ENCODE measurements at regions not wholly inside any gene's neighbourhood (a gene's known extent, or its start where the extent isn't known, plus 50 kb on each side); places are given as distances from the start of the nearest gene placed in this dataset.

DNA sequence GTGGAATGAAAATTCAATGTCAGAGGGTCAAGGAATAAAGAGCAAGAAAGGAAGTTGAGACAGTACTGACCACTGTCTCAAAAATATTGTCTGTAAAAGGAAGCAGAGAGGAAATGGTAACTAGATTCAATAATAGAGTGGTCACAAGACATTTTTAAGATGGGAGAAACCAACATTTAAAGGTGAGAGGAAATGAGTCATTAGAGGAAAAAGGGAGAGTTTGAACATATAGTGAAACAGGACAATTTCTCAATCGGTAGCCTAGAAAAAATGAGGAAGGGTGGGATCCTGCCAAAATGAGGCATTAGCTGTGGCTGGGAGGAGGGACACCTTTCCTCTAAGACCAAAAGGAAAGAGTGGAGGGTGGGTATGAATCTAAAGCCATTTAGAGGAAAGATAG, 288.5 kb downstream of the SP3 start:
- TF ChIP-seq, protein P1, sequence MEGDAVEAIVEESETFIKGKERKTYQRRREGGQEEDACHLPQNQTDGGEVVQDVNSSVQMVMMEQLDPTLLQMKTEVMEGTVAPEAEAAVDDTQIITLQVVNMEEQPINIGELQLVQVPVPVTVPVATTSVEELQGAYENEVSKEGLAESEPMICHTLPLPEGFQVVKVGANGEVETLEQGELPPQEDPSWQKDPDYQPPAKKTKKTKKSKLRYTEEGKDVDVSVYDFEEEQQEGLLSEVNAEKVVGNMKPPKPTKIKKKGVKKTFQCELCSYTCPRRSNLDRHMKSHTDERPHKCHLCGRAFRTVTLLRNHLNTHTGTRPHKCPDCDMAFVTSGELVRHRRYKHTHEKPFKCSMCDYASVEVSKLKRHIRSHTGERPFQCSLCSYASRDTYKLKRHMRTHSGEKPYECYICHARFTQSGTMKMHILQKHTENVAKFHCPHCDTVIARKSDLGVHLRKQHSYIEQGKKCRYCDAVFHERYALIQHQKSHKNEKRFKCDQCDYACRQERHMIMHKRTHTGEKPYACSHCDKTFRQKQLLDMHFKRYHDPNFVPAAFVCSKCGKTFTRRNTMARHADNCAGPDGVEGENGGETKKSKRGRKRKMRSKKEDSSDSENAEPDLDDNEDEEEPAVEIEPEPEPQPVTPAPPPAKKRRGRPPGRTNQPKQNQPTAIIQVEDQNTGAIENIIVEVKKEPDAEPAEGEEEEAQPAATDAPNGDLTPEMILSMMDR (IDR thresholded peaks at IDR 0.05): no peak
- TF ChIP-seq POLR2AphosphoS5 (IDR thresholded peaks at IDR 0.05): no peak

All from prostate gland (tissue), 2 donors.